GM19025 (cell line): ENCODE measurements at regions not wholly inside any gene's neighbourhood (a gene's known extent, or its start where the extent isn't known, plus 50 kb on each side); places are given as distances from the start of the nearest gene placed in this dataset.
"Not testable (repeated sequence)": the region's sequence is repeated elsewhere in the genome, so short reads cannot be mapped to it uniquely, and the experiment has no call there.

Experiments
- ATAC-seq: cut with Tn5 transposase; IDR thresholded peaks from one replicate; pipeline ENCODE4 v1.9.1; 2021; ENCODE audit warnings: mild to moderate bottlenecking, low read depth, moderate library complexity; ENCODE audit not compliant: unreplicated experiment

DNA sequence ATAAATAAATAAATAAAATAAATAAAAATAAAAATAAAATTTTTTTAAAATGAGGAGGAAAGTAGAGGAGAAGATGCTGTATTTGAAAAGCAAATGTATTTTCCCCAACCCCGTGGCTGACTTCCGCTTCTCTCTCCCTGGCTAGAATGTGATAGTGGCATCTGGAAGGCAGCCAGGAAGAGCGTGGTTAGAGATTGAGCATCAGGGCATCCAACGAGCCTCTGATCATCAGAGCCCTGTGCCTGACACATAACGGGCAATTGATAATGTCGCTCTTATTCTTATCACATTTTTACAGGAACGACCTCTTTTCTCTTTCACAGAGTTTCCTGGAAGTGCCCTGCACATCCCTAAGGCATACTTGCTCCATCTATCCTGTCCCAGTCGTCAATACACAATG is 496.9 kb upstream of the TMEM132C start:
- no peak for ATAC-seq

DNA sequence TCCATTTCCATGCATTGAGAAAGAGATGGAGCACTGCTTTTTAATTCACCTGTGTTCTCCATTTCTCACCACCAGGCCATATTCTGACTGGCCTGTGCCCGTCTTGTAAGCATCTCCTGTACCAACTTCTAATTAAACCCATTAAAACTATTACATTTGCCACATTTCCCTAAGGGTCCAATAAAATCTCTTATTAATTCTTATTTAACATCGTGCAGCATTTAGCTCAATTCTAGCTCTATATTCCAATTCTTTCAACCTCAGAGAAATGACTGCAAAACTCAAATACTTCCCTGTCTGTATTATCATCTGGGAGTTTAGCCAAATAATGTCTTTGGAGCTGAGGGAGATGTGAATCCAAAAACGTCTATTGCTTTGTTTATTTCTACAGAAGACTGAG is 495.4 kb upstream of the TMEM132C start:
- no peak for ATAC-seq

DNA sequence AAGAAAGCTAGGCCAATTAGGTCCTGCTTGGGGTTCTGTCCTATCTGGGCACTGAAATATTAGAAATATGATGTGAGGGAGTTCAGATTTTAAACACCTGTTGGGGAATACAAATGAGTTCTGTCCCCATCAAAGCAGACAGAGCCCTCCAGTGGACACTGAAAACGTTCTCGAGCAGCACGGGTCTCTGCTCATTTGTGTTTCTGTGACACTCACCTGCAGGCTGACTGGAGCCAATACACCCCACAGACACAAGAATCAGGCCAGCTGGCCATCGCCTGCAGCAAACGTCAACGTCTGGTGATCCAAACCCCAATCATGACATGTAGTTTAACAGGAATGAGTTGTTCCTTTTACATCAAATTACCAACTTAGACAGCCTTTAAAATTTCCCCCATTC is 493.4 kb upstream of the TMEM132C start:
- no peak for ATAC-seq

DNA sequence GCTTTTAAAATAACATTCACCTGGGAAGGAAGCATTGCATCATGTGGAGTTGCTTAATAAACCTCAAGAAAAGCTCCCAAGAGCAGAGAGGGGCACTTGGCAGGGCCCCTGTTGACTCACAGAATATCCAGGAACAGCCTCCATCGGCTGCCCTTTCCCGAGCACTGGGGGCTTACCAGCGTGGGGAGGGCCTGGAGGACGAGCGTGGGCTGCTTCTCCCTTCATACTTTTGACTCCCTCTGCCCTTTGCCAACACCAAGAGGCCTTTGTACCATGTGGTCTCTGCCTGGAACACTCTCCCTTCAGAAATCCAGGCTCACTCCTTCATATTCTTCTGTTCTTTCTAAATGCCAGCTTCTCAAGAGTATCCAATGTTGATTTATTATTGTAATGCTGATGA is 492.1 kb upstream of the TMEM132C start:
- ATAC-seq: no peak

DNA sequence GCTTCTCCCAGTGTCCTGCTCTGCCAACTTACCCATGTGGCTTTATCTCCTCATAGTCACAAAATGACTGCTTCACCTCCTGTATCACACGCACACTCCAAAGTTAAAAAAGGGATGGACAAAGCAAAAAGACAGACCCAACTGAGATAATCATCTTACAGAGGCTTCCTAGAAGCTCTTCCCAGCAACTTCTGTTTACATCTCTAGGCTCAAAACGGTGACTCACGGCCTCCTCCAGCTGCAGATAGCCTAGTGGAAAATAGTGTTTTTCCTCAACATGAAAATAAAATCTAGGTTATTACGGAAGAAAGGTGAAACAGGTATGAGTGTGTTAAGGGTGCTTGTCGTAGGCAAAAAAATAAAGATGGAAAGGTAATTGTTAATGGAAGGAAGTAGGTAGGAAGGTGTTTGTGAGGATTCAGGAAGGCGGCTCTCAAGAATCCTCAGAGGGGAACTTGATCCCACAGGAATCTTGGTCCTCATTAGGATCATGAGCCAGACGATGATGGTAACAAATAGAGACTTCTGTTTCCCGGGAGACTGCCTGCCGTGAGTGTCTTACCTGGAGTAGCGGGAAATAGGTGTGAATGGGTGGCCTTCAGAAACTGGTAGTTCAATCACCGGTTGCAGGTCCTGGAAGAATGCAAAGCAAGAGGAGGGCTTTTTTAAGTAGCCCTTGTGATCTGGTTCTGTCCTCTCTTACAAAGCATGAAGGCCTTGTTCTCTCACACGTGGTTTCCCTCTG is 487.5 kb upstream of the TMEM132C start:
- ATAC-seq: no peak

DNA sequence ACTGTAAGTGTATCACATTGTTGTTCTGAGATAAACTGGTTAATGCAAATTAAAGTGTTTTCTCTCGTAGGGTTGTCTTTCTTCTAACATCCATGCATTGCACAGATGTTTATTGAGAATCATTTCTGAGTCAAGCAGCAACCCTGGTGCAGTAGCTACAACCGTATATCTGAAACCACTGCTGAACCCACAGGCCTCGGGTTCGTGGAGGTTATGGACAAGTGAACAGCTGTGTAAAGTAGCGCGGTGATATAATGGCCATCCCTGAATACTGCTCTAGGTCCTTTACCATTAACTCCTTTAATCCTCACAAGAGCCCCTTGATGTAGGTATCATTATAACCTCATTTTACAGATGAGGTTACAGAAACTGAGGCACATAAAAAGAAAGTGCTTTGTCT is 486.1 kb upstream of the TMEM132C start:
- ATAC-seq: no peak

DNA sequence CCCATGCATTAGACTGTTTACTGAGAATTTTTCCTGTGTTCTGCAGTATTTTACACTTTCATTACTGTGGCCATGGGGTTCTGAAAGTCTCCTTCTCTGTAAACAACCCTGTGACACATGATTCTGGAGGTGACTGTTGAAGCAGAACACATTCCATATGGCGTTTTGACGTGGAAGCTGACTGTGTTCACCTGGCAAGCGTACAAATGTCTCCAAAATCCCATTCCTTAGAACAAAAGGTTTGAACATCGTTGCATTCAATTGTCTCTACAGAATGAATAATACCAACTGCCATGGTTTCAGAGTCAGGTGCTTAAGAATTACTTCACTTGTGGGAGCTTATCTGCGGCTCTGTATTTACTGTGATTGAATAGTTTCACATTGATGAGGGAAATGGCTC is 485.6 kb upstream of the TMEM132C start:
- ATAC-seq: no peak

DNA sequence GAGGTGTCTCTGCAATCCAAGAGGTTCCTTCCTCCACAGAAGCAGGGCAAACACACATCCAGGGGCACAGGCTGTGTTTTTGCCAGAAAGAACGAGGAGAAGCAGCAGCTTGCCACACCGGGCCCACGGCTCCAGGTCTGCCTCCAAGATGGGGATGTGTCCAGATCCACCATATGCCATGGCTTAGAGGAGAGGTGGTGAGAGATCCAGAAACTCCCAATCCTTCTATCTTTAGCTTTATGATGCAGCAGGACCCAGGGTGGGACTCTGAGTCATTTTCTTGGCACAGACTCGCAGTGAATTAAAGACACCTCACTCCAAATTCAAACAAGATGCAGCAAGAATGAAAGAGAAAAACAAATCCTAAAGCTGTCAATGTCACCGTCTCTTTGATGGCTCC is 481.4 kb upstream of the TMEM132C start:
- ATAC-seq: no peak

DNA sequence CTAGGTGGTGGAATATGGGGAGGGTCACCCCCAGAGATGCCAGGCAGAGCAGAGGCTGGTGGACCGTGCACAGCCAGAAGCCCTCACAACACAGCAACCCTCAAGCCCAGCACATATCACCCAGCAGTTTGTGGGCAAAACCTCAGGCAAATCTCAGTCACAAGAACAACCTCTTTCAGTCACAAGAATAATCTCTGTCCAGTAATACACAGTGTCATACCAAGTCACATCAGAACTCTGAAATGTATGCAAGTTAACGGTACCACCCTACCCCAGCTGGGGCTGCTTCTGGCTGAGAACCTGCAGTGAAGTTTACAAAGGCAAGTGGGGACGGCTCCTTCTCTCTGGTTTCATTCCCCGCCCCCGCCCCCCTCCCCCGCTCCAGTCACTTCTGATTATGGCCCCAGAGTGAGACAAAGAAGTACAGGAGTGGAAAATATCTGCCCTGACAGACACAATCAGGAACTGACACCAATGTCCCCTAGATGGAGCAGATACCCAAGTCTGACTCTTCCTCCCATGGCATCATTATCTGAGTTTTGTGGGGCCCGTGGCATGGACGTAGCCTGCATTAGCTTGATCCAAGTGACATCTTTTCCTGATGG is 480.9 kb upstream of the TMEM132C start:
- no peak for ATAC-seq

DNA sequence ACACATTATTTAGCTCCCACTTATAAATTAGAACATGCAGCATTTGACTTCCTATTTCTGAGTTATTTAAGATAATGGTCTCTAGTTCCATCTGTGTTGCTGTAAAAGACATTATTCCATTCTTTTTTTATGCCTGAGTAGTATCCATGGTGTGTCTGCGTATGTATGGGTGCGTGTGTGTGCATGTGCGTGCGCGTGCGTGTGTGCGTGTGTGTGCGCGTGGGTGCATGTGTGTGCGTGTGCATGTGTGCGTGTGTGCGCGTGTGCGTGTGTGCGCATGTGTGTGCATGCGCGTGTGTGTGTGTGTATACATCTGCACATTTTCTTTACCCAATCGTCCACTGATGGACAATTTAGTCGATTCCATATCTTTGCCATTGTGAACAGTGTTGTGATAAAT is 479.4 kb upstream of the TMEM132C start:
- ATAC-seq: no peak

DNA sequence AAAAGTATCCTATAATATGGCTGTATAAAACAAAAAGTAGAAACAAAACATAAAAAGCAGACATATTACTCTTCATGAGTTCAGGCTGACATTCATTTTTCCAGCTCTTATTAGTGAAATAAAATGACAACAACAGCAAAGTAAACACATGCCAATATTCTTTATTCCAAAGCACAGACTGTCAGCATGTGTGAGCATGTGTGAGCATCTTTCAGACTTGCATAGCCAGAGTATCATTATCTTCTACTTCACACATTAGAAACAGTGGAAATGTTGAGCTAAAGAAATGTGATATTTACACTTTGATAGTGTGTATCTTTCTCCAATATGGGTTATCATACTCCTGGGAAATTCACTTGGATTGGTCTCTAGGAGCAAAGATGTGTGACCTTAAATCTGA is 476.6 kb upstream of the TMEM132C start:
- ATAC-seq: no peak

DNA sequence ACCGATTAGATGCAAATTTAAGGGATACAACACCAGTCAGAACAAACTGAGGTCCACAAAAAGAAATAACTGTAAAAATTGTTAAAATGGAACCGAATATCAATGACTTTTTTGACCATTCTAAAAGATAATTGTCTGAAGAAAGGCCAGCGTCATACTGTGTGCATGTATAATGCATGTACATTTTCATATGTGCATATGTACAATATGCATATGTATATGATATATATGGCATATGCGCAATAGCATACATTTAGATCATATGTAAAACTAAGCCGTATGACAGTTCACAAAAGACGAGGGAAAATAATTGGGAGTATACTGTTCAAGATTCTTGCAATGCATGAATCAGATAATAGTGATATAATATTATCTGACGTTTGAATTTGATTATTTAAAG is 475.8 kb upstream of the TMEM132C start:
- ATAC-seq: no peak

DNA sequence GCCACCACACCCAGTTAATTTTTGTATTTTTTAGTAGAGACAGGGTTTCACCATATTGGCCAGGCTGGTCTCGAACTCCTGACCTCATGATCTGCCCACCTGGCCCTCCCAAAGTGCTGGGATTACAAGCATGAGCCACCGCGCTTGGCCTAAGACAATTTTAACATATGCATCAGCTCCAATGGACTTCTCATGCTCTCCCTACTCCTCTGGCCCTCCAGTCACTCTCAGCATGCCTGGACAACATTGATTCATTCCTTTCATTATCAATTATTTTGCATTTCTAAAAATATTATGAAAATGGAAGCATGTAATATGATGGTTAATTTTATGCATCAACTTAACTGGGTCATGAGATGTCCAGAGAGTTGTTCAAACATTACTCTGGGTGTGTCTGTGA is 469.1 kb upstream of the TMEM132C start:
- no peak for ATAC-seq

DNA sequence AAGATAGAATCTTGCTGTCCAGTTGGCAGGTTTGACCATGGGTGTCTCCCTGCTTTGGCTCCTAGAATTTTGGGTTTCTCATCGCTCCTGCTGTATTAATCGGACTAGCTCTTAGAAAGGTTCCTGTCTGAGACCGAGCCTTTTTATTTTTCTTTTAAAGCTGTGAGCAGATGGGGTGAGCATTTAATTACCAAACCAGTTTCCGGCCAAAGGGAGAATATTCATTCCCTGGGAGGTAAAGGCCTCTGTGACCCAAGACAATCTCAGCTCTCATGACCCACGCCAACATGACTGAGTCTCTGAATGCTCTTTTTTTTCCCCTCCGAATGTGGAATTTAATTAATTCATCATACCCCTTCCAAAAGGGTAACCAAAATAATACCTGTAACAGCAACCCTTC is 464.7 kb upstream of the TMEM132C start:
- ATAC-seq: no peak

DNA sequence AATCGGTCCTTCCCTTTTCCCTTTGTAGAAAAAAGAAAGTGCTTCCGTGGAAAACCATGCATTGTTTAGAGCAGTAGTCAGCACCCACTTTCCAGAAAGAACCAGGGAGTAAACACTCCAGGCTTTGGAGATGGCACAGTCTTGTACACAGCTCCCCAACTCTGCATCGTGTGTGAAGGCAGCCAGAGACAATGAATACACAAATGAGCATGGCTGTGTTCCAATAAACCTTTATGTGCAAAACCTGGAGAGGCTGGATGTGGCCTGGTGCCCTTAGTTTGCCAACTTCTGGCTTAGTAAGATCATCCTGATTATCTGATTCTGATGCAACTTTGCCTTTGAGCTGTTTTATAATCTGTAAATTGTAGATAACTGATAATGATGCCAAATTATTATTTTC is 463.4 kb upstream of the TMEM132C start:
- no peak for ATAC-seq

DNA sequence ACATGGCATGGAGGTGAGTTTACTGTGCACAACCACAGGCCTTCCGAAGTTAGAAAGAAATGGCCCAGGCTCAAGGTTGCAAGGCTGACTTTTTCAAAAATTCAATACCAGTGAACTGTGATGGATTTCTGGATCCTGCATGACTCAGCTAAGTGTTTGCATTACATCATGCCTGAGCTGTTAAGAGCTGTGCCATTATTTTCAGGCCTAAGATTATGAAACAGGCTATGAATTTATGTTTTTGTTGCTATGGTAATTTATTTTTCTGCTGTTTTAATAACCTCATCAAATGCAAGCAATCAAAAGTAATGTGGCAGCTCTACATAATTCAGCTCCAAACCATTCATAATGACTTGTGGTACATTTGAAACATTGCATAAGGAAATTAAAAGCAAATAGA is 457.7 kb upstream of the TMEM132C start:
- ATAC-seq: no peak

DNA sequence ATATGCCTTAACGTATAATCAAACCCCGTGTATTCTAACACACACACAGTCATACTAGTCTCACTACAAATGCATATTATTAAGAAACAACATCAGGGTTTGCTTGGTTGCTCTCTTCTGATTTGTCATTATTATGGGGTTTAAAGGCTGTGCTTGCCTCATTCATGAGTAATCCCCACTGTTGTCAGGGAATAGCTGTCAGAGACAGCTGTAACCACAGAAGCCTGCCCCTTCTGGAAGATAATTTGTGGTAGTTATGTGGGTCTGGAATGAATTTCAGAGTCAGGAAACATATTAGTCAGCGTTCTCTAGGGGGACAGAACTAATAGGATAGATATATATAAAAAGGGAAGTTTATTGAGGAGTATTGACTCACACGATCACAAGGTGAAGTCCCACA is 456.9 kb upstream of the TMEM132C start:
- ATAC-seq: no peak

DNA sequence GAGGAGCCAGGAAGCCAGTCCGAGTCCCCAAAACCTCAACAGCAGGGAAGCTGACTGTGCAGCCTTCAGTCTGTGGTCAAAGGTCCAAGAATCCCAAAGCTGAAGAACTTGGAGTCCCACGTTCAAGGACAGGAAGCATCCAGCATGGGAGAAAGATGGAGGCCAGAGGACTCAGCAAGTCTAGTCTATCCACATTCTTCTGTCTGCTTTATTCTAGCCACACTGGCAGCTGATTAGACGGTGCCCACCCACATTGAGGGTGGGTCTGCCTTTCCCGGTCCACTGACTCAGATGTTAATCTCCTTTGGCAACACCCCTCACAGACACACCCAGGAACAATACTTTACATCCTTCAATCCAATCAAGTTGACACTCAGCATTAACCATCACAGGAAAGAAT is 456.5 kb upstream of the TMEM132C start:
- ATAC-seq: not testable (repeated sequence)

DNA sequence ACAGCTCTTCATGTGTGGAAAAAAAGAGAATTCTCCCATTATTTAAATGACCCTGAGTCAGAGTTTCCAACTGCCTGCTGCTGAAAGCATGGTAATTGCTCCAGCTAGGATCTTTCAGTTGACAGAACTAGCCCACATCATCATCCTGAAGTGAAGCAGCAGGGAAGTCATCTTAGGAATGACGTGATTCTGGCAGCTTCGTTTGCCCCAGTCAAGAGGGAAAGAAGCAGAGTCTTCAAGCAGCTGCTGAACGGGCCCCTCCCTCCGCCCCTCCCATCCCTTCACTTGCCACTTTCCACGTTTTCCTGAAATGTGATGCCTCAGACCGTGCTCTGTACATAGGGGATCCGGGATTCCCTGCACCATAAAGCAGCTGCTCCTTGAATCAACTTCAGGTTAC is 455.0 kb upstream of the TMEM132C start:
- ATAC-seq: no peak

DNA sequence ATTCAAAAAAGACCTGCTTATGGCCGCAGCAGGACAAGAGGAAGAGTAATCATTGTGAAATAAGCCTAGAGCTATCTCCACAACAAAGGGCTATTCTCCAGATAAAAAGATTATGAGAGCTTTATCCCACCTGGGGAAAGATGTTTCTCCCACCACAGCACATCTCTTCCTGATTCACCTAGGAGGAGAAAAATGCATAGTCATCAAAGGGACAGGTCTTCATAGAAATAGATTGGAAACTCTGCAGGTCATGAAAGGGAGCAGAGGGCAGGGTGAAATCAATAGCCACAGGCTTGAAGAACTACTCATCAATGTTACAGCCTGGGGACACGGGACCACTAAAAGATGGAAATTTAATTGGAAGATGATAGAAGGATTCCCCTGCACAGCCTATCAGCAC is 453.8 kb upstream of the TMEM132C start:
- ATAC-seq: no peak

DNA sequence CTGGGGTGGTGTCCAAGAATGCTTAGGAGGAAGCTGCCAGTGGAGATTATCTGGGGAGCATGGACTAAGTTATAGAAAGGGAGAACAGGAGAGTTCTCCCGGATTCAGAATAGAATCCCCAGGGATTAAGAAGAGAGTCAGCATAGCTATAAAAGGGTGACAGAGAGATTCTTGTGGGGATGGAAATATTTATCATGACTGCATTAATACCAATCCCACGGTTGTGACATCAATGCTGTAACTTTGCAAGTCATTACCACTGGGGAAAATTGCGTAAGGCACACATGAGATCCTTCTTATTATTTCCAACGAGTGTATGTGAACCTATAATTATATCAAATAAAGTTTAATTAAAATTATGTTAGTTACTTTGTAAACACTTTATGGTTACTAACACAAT is 447.9 kb upstream of the TMEM132C start:
- ATAC-seq: no peak

DNA sequence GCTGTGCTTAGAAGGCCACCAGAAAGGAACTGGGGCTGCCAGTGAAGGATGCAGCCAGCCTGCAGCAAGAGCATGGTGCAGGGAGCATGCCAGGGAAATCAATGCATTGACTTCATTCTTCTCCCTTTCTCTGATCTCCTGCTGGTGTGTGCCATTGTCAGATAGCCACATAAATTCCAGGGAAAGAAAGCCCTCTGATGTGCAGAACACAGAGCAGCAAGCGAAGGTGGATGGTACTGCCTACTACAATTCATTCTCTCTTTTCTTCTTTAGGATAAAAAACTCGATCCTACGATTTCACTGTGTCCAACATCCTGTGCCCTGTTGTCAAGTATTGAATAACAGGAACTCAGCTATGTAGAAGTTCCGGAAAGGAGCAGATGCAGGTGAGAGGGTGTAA is 446.7 kb upstream of the TMEM132C start:
- no peak for ATAC-seq

DNA sequence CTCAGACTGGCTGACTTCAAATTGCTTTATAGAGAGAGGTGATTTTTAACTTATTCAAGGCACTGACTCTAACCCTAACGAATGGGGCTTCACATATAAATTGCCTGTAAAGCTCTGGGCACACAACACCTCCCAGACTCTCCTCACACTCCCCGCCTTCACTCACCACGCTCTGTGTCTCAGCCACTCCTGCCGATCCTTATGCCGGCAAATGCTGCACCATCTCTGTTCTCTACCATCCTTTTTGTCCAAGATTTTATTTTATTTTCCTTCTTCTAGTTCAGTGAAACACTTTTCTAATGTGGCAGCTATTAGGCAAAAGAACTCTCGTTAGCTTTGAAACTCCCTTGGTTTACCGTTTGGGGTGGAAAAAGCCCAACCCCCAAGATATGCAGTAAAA is 446.1 kb upstream of the TMEM132C start:
- no peak for ATAC-seq
